ENCODE measurements at regions not wholly inside any gene's neighbourhood (a gene's known extent, or its start where the extent isn't known, plus 50 kb on each side); places are given as distances from the start of the nearest gene placed in this dataset.

GRCh38 chr1:81542196-81542595, 258.5 kb upstream of the ADGRL2 start:
- Histone ChIP-seq H3K36me3 (no peaks in the 10 kb centered on the region), H3K4me1 (no peaks in the 10 kb centered on the region), H3K4me3 (no peak overlapping the region), H3K27me3 (no peaks in the 10 kb centered on the region), H3K27ac (no peak overlapping the region), H3K9me3 (no peaks in the 10 kb centered on the region)
- no peak for TF ChIP-seq CTCF (IDR thresholded peaks at IDR 0.05)
- DNase-seq (ENCODE audit: low spot score): no peak

DNA sequence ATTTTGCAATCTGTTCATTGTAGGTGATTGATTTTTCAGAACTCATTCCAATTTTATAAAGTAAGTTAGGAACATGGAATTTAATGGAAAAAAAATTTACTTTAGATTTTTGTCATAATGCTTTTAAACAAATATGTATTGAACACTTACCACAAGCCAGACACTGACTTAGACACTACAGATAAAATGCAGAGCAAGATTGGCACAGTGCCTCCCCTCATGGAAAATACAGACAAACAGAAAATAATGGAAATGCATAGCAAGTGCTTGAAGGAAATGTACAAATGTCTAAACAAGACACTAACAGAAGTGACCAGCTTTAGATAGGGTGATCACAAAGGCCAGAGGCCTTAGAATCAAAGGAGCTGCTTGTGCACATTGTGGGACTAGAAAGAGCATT, 260.5 kb upstream of the ADGRL2 start:
- Histone ChIP-seq H3K27ac (no peak overlapping the region), H3K36me3 (no peaks in the 10 kb centered on the region), H3K4me1 (no peaks in the 10 kb centered on the region), H3K27me3 (no peaks in the 10 kb centered on the region), H3K4me3 (no peak overlapping the region), H3K9me3 (no peaks in the 10 kb centered on the region)
- DNase-seq (ENCODE audit: low spot score): no peak
- no peak for TF ChIP-seq CTCF (IDR thresholded peaks at IDR 0.05)

- no peak for DNase-seq (ENCODE audit: low spot score)
- no peaks in the 10 kb centered on the region for H3K9me3 ChIP-seq
- TF ChIP-seq CTCF (IDR thresholded peaks at IDR 0.05): no peak
- no peaks in the 10 kb centered on the region for H3K27me3 ChIP-seq
- H3K36me3 ChIP-seq: no peaks in the 10 kb centered on the region
- H3K4me3 ChIP-seq: no peak overlapping the region
- no peak overlapping the region for H3K27ac ChIP-seq
- H3K4me1 ChIP-seq: no peaks in the 10 kb centered on the region
Measured at GRCh38 chr1:81529014-81529413, 271.7 kb upstream of the ADGRL2 start.

- H3K4me1 ChIP-seq: no peaks in the 10 kb centered on the region
- TF ChIP-seq CTCF (IDR thresholded peaks at IDR 0.05): no peak
- H3K36me3 ChIP-seq: no peaks in the 10 kb centered on the region
- no peak overlapping the region for H3K27ac ChIP-seq
- no peak overlapping the region for H3K4me3 ChIP-seq
- no peak for DNase-seq (ENCODE audit: low spot score)
- no peaks in the 10 kb centered on the region for H3K9me3 ChIP-seq
- H3K27me3 ChIP-seq: no peaks in the 10 kb centered on the region
Measured at GRCh38 chr1:81525085-81525484, 275.6 kb upstream of the ADGRL2 start.

DNA sequence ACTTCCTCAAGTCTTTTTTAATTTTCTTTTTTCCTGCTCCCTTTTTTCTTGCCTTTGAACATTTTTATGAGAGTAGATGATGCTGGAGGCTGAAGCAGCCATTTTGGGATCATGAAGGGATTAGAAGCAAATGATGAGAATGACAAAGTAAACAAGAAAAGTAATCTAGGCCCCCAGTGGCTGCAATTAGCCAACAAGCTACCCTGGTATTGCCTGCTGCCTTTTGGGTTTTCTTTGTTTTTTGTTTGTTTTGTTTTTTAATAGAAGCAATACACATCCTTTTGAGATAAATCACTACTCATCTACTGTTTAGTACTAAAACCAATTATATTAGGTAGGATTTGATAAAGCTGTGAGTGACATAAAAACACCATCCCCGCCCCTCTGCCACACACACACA, 280.7 kb upstream of the ADGRL2 start:
- H3K9me3 ChIP-seq: no peaks in the 10 kb centered on the region
- no peaks in the 10 kb centered on the region for H3K36me3 ChIP-seq
- H3K27me3 ChIP-seq: no peaks in the 10 kb centered on the region
- no peak overlapping the region for H3K27ac ChIP-seq
- no peak overlapping the region for H3K4me3 ChIP-seq
- H3K4me1 ChIP-seq: no peaks in the 10 kb centered on the region
- no peak for TF ChIP-seq CTCF (IDR thresholded peaks at IDR 0.05)
- no peak for DNase-seq (ENCODE audit: low spot score)

DNA sequence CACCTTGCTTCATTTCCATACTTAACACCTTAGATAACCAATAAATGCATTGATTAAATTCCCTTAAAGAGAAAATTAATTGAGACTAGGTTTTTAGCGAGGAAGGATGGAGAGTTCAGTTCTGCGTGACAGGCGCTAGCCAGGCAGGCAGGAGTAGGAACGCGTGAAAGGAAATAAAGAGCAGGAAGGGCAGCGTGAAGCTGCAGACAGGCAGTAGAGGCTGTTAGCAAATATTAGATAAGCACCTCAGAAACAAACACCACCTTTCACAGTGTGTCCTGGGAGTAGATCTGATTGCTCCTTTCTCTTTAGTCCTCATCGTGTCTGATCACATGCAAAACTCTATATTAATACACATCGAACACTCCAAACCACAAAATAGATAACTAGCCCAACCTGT, 282.7 kb upstream of the ADGRL2 start:
- no peak for TF ChIP-seq CTCF (IDR thresholded peaks at IDR 0.05)
- Histone ChIP-seq H3K27me3 (no peaks in the 10 kb centered on the region), H3K9me3 (no peaks in the 10 kb centered on the region), H3K4me1 (peaks cover 0 to 6% of the 10 kb centered on the region in 2 donors), H3K36me3 (no peaks in the 10 kb centered on the region), H3K27ac (no peak overlapping the region), H3K4me3 (no peak overlapping the region)
- no peak for DNase-seq (ENCODE audit: low spot score)

Data from right atrium auricular region (tissue), 2 donors.